ENCODE measurements at regions not wholly inside any gene's neighbourhood (a gene's known extent, or its start where the extent isn't known, plus 50 kb on each side); places are given as distances from the start of the nearest gene placed in this dataset.
"Not testable (repeated sequence)": the region's sequence is repeated elsewhere in the genome, so short reads cannot be mapped to it uniquely, and the experiment has no call there.

DNA sequence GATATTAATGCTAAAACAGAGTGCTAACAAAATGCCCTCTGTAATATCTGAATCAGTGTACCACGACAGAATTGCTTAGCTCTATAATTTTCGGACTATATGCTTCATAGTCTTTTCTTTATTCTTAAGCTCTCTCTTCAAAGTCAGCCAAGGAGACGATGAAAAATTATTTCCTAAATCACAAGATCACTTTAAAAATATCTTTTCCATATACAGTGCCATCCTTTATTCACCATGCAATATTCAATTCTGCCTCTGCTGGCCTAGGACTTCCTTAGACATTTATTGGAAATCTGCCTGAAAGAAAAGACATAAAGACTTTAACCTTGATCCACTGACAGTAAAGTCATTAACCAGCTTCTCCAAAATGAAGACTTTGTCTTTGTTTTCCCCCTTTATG, 238.9 kb upstream of the BTG1 start:
- Histone ChIP-seq H3K27ac (no peak overlapping the region), H3K79me2 (no peaks in the 10 kb centered on the region), H3K27me3 (ENCODE audit: control insufficient read depth, insufficient read depth, low read length) (no peaks in the 10 kb centered on the region), H3K9me3 (ENCODE audit: control insufficient read depth, low read length) (no peaks in the 10 kb centered on the region), H3K4me2 (ENCODE audit: low read length) (no peak overlapping the region), H3K4me1 (no peaks in the 10 kb centered on the region), H3K9ac (no peak overlapping the region), H3K4me3 (ENCODE audit: low read depth, low read length) (no peak overlapping the region), H3K36me3 (ENCODE audit: control insufficient read depth, insufficient read depth, low read length) (no peaks in the 10 kb centered on the region), H2AFZ (no peak overlapping the region)
- TF ChIP-seq, protein P1, sequence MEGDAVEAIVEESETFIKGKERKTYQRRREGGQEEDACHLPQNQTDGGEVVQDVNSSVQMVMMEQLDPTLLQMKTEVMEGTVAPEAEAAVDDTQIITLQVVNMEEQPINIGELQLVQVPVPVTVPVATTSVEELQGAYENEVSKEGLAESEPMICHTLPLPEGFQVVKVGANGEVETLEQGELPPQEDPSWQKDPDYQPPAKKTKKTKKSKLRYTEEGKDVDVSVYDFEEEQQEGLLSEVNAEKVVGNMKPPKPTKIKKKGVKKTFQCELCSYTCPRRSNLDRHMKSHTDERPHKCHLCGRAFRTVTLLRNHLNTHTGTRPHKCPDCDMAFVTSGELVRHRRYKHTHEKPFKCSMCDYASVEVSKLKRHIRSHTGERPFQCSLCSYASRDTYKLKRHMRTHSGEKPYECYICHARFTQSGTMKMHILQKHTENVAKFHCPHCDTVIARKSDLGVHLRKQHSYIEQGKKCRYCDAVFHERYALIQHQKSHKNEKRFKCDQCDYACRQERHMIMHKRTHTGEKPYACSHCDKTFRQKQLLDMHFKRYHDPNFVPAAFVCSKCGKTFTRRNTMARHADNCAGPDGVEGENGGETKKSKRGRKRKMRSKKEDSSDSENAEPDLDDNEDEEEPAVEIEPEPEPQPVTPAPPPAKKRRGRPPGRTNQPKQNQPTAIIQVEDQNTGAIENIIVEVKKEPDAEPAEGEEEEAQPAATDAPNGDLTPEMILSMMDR (IDR thresholded peaks at IDR 0.05) = no peak

DNA sequence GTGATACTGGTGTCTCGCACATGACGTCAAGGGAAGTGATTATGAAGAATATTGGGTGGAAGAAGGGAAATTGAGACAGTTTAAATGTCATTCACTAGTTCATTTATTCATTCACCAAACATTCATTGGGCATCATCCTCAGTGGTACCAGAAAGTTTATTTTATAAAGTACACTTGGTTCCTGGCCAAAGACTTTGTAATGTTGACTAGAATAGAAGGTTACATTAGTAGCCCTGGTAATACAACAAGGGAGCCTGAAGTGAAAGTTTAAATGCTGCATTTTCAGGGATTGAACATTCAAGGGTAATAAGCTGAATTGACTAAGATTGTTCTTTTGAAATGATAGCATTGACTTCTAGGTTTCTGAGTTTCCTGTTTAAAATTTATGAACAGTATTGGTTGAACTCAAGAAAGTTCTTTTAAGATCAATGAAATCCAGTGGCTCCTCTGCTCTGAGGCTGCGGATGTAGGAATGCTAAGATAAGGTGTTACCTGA, 236.8 kb upstream of the BTG1 start:
- Histone ChIP-seq H3K4me3 (ENCODE audit: low read depth, low read length) (no peak overlapping the region), H3K79me2 (no peaks in the 10 kb centered on the region), H3K36me3 (ENCODE audit: control insufficient read depth, insufficient read depth, low read length) (no peaks in the 10 kb centered on the region), H3K27ac (no peak overlapping the region), H3K27me3 (ENCODE audit: control insufficient read depth, insufficient read depth, low read length) (no peaks in the 10 kb centered on the region), H3K4me1 (no peaks in the 10 kb centered on the region), H3K4me2 (ENCODE audit: low read length) (no peak overlapping the region), H3K9me3 (ENCODE audit: control insufficient read depth, low read length) (no peaks in the 10 kb centered on the region), H3K9ac (no peak overlapping the region), H2AFZ (no peak overlapping the region)
- TF ChIP-seq, protein P1 (IDR thresholded peaks at IDR 0.05) = no peak

DNA sequence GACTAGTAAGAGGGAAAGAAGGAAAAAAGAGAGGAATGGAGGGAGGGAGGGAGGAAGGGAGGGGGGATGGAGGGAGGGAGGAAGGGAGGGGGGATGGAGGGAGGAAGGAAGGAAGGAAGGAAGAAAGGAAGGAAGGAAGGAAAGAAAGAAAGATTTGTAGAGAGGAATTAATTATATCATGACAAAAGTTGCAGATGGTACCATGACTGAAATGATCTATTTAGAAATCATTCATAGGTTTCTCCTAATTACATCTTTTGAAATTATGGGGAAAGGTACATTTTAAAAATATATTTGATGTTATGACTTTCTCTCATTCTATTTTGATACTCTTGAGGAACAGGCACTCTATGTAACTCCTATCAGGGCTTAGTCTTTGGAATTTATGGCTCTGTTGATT, 236.2 kb upstream of the BTG1 start:
- H3K9ac ChIP-seq = no peak overlapping the region
- H2AFZ ChIP-seq = no peak overlapping the region
- H3K36me3 ChIP-seq (ENCODE audit: control insufficient read depth, insufficient read depth, low read length) = no peaks in the 10 kb centered on the region
- TF ChIP-seq, protein P1 (IDR thresholded peaks at IDR 0.05) = no peak
- H3K4me3 ChIP-seq (ENCODE audit: low read depth, low read length) = no peak overlapping the region
- H3K4me2 ChIP-seq (ENCODE audit: low read length) = no peak overlapping the region
- H3K9me3 ChIP-seq (ENCODE audit: control insufficient read depth, low read length) = no peaks in the 10 kb centered on the region
- no peak overlapping the region for H3K27ac ChIP-seq
- H3K79me2 ChIP-seq = no peaks in the 10 kb centered on the region
- H3K4me1 ChIP-seq = no peaks in the 10 kb centered on the region
- no peaks in the 10 kb centered on the region for H3K27me3 ChIP-seq (ENCODE audit: control insufficient read depth, insufficient read depth, low read length)

DNA sequence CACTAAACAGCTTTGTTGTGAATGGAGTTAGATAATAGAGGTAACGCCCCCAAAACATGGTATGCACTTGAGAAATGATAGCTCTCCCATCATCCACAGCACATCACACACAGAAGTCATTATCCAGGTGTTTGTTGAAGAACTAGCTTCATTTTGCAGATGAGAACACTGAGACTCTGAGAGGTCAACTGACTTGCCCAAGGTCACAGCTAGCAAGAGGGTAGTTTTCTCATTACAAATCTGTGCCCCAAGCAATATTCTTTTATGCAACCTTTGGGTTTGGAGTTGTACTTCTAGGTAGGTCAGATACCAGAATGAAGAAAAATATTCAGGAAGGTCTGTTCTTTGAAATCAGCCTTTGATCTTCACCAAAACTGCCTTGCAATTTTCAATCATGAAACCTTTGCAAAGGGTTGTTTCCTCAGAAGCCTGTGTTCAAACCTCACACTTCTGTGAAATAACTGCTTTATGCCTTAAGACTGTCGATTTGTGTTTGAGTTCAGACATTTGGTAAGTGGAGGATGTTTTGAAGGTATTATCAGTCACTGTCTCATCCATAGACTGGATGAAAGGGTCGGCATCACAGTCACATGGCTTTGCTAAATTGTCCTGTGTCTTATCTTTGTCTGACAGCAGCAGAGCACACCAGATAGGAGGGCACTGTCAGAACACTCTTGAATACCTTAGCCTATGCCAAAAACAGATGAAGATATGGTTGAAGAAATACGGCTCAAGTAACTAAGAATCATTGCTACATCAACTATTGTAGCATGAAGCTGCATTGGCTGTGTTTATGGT, 233.2 kb upstream of the BTG1 start:
- Histone ChIP-seq H3K9ac (no peak overlapping the region), H3K27me3 (ENCODE audit: control insufficient read depth, insufficient read depth, low read length) (no peaks in the 10 kb centered on the region), H3K79me2 (no peaks in the 10 kb centered on the region), H3K4me2 (ENCODE audit: low read length) (no peak overlapping the region), H3K4me1 (no peaks in the 10 kb centered on the region), H3K27ac (no peak overlapping the region), H2AFZ (no peak overlapping the region), H3K36me3 (ENCODE audit: control insufficient read depth, insufficient read depth, low read length) (no peaks in the 10 kb centered on the region), H3K4me3 (ENCODE audit: low read depth, low read length) (no peak overlapping the region), H3K9me3 (ENCODE audit: control insufficient read depth, low read length) (no peaks in the 10 kb centered on the region)
- TF ChIP-seq, protein P1 (IDR thresholded peaks at IDR 0.05) = no peak

DNA sequence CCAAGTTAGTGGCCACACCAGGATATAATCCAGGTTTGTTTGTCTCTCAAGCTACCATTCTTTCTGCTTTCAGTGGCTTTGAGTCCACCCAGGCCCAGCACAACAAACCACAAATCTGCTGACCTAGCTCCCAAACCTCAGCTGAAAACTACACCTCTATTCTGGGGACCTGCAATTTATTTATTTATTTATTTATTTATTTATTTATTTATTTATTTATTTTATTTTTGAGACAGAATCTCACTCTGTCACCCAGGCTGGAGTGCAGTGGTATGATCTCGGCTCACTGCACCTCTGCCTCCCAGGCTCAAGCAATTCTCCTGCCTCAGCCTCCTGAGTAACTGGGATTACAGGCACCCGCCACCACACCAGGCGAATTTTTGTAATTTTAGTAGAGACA, 229.9 kb upstream of the BTG1 start:
- H3K36me3 ChIP-seq (ENCODE audit: control insufficient read depth, insufficient read depth, low read length); H3K4me3 ChIP-seq (ENCODE audit: low read depth, low read length); H3K9me3 ChIP-seq (ENCODE audit: control insufficient read depth, low read length); H2AFZ ChIP-seq; H3K27ac ChIP-seq; H3K4me1 ChIP-seq; H3K27me3 ChIP-seq (ENCODE audit: control insufficient read depth, insufficient read depth, low read length); H3K79me2 ChIP-seq; H3K9ac ChIP-seq; H3K4me2 ChIP-seq (ENCODE audit: low read length): not testable (repeated sequence)
